Adipose tissue (tissue), 3 donors: ENCODE measurements at regions not wholly inside any gene's neighbourhood (a gene's known extent, or its start where the extent isn't known, plus 50 kb on each side); places are given as distances from the start of the nearest gene placed in this dataset.

Experiments
- H3K27ac ChIP-seq: one replicate; pipeline ENCODE4 v1.5.1; 2013; ENCODE audit warnings: low read depth, low read length
- WGBS, 3 donors: extraction: QIAGEN DNeasy Blood & Tissue Kit; methylation state at CpG; one replicate each; pipeline ENCODE4 v1.1.7; 2013; 5-methylcytosine and 5-hydroxymethylcytosine counted together
- donor health status: healthy with polysubstance abuse.
- donor health status: Bipolar disorder and iron deficiency.
- donor health status: healthy.

DNA sequence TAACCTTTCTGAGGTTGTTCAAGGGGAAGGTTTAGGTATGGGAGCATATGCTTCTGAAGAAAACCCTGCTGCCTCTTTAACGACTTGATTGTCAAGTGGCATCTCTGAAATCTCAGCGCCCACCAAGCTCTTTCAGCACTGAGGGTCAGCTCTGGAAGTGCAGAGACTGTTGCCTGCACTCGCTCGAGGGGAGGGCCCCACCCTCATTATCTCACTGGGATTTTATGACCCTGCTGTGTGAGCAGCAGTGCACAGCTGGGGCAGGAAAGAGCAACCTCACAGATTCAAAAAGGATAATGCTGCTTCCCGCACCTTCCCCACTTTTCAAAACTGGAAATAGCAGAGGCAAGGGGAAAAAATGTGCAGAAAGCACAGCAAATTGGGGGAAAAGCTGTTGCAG lies 56.9 kb upstream of the SPRED2 start:
- H3K27ac ChIP-seq = no peak overlapping the region
- WGBS, 3 donors = 47 to 70% (median 49%) methylated on average over 5 of the region's 5 CpGs

GRCh38 chr2:65488527-65488926 lies 56.1 kb upstream of the SPRED2 start:
- 85 to 95% (median 93%) methylated on average over 3 of the region's 3 CpGs for WGBS, 3 donors
- H3K27ac ChIP-seq = no peak overlapping the region

- H3K27ac ChIP-seq = no peak overlapping the region
- 82 to 91% (median 91%) methylated on average over 5 of the region's 5 CpGs for WGBS, 3 donors
These were observed 55.0 kb upstream of the SPRED2 start for GRCh38 chr2:65487404-65487803.

DNA sequence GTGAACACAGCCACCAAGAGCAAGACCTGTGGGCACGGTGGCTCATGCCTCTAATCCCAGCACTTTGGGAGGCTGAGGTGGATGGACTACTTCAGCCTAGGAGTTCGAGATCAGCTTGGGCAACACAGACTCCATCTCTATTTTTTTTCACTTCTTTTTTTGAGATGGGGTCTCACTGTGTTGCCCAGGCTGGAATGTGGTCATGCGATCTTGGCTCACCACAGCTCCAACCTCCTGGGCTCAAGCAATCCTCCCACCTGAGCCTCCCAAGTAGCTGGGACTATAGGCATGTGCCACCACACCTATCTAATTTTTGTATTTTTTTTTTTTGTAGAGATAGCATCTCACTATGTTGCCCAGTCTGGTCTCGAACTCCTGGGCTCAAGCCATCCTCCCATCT lies 54.4 kb upstream of the SPRED2 start:
- 85 to 97% (median 95%) methylated on average over 4 of the region's 4 CpGs for WGBS, 3 donors
- no peak overlapping the region for H3K27ac ChIP-seq

DNA sequence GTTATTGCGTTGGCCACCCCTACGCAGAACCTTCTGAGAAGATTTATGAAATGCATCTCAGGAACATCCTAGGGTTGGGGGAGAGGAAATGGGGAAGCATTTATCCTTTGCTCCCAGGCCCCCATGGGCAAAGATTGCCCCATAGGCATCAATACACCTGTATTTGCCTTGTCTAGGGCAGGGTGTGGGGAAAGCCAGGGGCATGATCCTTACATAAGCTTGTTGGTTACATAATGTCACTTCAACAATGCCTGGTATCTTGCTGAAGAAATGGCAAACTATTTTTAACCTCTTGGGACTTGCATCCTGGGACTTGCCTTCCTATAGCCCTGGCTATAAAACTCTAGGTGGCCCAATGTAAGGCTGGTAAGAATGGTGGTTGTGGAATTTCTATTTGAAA lies 53.9 kb upstream of the SPRED2 start:
- WGBS, 3 donors = 98 to 100% (median 98%) methylated on average over 2 of the region's 2 CpGs
- no peak overlapping the region for H3K27ac ChIP-seq

DNA sequence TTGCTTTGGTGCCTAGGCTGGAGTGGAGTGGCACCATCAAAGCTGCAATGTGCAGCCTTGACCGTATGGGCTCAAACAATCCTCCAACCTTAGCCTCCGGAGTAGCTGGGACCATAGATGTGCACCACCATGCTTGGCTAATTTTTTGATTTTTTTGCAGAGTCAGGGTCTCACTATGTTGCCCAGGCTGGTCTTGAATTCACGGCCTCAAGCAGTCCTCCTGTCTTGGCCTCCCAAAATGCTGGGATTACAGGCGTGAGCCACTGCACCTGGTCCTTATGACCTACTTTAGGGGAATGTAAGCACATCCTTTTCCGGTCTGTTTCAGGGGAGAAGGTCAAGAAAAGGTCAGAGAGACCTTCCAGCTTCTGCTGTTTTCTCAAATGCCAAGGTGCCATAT lies 53.4 kb upstream of the SPRED2 start:
- H3K27ac ChIP-seq = no peak overlapping the region
- WGBS, 3 donors = 91 to 95% (median 92%) methylated on average over 5 of the region's 5 CpGs

DNA sequence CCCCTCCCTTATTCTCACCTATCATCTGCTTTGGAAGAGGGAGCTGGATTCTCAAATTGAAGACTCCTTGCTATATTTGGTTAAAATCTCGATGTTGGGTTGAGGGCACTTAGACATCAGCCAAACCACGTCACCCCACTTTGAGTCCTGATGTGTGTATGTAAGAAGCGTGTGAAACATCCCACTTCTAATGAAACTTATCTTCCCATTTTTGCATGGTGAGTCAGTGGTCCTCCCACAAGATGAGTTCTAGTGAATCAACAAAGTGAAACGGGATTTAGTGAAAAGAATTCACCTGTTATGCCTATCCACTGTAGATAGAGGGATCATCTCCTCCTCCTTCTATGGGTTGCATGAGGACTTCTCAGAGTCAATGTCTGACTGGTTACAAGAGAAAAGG lies 51.4 kb upstream of the SPRED2 start:
- no peak overlapping the region for H3K27ac ChIP-seq
- WGBS, 3 donors = 76 to 83% (median 82%) methylated on average over 4 of the region's 4 CpGs

DNA sequence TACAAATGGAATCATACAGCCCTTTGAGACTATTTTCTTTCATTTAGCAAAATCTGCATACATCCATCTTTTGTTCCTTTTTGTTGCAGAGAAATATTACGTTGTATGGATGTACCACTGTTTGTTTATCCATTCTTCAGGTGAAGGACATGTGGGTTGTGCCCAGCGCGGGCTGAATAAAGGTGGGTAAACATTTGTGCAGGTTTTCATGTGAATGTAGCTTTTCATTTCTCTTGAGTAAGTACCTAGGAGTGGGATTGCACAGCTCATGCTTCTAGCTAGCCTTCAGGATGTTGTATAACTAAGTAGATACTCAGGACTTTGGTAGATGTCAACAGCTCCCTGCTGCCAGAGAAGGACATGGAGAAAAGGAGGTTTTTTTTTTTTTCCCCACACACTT lies 50.6 kb upstream of the SPRED2 start:
- 38 to 92% (median 87%) methylated on average over 3 of the region's 3 CpGs for WGBS, 3 donors
- H3K27ac ChIP-seq = no peak overlapping the region
